GM18861 (cell line): ENCODE measurements at regions not wholly inside any gene's neighbourhood (a gene's known extent, or its start where the extent isn't known, plus 50 kb on each side); places are given as distances from the start of the nearest gene placed in this dataset.
A peak's percentile ranks its signal among the peaks of the same experiment; 100 is the strongest.

Source experiments
- ATAC-seq: cut with Tn5 transposase; IDR thresholded peaks from one replicate; pipeline ENCODE4 v1.9.1; 2021; ENCODE audit not compliant: unreplicated experiment

DNA sequence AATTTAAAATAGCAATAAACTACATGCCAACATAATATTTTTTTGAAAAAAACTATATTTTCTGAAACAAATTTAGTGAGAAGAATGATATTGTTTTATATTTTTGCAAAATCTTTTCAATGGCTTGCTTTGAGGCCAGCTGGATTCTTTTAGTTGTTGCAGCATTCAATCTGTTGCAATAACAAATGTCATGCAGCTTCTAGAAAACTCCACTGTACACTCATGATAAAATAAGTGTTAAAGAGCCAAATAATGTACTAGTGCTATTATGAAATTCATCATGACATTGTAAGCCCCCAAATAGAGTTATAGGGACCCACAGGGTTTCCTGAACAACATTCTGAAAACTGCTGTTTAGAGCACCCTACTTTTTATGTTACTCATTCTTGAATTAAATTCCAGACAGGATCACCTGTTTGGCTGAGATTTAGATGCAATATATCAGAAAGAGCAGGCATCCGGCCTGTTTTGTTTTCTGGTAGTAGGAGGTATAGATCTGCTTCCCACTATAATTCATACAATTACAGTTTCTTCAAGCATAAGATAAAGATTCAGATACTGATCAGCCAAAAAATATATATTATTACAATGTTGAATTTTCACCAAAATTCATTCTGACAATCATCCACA, 703.0 kb upstream of the ZNF385D start:
- no peak for ATAC-seq

DNA sequence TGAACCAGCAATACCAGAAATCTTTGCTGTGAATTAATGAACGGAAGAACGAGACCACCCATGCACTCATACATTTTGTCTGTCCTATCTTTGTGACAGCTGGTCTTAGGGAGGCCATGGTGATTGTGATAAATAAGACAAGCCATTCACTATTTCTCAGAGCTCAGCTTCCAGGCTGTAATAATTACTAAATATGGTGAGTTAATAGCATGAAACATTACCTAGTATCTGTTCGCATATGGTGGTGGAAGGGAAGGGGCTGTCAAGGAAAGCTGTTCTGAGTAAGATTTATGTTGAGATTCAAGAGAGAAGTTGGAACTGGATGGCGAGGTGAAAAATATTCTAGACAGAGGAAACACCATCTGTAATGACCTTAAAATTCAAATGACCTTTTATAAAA, 719.0 kb upstream of the ZNF385D start:
- no peak for ATAC-seq

DNA sequence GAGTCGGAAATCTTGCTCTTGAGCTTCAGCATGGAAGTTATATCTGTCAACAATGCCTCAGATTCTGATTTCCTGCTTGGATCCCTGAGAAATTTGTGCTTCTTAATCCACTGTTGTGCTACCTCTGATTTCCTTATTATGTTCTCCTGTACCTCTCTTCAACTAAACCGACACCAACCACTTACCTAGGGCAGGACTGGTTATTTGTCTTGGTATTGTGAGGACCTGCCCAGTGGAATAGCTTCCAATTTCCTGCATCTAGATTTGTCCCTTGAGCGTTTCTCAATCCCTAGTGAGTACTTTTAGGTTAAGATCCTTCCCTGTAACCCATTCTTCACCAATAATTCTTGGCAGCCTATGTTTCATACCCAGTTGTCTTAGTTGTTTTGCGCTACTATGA, 720.5 kb upstream of the ZNF385D start:
- ATAC-seq, result no peak

DNA sequence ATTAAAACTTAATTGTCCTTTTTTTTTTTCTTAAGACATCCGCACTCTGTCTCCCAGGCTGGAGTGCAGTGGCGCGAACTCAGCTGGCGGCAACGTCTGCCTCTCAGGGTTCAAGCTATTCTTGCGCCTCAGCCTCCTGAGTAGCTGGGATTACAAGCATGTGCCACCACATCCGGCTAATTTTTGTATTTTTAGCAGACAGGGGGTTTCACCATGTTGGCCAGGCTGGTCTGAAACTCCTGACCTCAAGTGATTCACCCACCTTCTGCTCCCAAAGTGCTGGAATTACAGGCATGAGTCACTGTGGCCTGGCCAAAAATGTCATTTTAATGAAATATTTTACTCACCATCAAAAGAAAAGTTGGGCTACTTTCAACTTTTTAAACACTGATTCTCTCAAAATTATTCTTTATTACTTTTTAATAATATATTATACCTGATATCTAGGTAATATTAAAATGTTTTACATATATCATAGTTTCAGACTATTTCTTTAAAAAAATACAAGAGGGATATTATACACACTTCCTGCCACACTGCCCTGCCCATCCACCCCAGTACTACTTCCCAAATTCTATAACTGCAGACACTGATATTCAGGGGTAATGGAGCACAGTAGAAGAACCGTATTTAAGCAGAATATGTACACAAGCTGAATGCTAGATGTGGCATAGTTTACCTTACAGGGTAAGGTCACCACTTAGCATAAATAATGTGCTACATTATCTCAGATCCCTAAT, 723.9 kb upstream of the ZNF385D start:
- no peak for ATAC-seq

DNA sequence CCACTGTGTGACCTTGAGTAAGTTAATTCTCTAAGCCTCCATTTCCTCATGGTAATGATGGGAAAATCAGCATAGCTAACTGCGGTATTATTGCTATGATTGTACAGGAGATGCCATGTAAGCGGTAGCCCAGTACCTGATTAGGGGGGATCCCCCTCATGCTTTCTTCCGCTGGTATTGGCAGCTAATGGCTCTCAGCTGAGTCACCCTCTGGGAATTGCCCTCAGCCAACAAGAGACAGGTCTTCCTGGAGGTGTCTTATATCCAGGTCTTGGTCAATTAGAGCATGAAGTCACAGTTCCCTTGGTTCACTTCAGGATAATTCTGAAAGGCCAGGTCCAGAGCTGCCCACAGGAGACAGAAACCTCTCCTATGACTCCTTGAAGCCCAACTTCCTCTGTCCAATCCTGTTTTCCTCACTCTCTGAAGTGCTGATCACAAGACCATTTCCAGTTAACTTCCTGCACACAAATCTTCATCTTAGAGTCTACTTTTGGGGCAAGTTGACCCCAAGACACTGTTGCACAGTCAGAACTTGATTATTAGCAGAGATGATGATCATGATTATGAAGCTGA, 724.7 kb upstream of the ZNF385D start:
- no peak for ATAC-seq

- ATAC-seq, result no peak
Measured at GRCh38 chr3:22476976-22477375, 726.0 kb upstream of the ZNF385D start.

DNA sequence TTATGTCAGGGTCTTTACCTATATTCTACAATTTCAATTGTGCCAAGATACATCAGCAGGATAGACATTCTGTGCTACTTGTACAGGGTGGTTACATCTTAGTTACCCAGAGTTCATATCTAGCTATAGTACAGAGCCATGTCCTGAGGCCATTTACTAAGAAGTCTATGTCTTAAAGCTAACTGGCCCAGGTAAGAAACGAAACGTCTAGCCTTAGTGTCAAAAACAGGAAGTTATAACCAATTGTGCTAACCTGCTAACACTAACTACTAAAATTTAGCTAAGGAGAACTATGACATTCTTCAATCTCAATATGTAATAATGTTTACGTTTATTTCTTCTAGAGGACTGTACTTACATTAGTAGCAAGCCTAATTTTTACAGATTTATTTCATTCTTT, 717.2 kb upstream of the UBE2E2 start:
- no peak for ATAC-seq

DNA sequence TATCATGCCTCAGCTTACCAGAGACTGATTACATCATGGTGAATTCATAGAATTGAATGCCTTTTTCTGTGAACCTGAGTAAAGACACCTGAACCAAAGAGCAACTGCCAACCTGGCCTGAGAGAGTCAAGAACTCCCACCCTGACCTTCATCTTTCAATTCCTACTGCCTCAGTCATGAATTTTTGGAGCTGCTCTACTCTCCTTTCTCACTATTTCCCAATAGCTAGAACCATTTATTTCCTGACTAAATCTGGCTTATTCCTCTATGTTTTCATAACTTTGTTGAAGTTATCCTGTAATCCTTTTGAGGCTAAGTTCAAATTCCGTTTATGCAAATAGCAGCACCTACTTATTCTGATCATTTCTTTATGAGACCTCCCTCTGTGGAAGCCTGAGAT, 712.4 kb upstream of the UBE2E2 start:
- no peak for ATAC-seq

GRCh38 chr3:22491344-22491743, 711.8 kb upstream of the UBE2E2 start:
- ATAC-seq, result no peak

- no peak for ATAC-seq
Measured at GRCh38 chr3:22492342-22492741, 710.8 kb upstream of the UBE2E2 start.

GRCh38 chr3:22495241-22495640, 707.9 kb upstream of the UBE2E2 start:
- no peak for ATAC-seq

GRCh38 chr3:22495791-22496190, 707.3 kb upstream of the UBE2E2 start:
- no peak for ATAC-seq

- no peak for ATAC-seq
Measured at GRCh38 chr3:22496641-22497040, 706.5 kb upstream of the UBE2E2 start.

- ATAC-seq, result no peak
Measured at GRCh38 chr3:22506871-22507270, 696.3 kb upstream of the UBE2E2 start.

DNA sequence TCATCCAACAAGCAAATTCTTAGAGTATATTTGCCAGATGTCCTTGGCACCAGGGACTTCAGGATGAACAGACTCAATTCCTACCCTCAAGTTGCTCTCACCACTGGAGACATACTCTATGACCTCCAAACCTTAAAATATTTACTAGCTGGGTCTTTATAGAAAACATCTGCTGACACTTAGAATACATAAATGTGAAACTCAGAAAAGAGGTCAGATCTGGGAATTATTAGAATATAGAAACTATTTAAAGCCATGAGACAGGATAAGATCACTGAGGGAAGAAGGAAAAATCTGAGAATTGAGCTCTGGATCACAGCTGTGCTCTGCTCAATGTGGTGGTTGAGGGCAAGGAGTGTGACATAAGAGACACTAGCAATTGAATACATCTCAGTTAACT, 695.4 kb upstream of the UBE2E2 start:
- no peak for ATAC-seq

- no peak for ATAC-seq
Measured at GRCh38 chr3:22523925-22524324, 679.2 kb upstream of the UBE2E2 start.

- no peak for ATAC-seq
Measured at GRCh38 chr3:22526266-22526837, 676.8 kb upstream of the UBE2E2 start.

GRCh38 chr3:22536541-22536940, 666.6 kb upstream of the UBE2E2 start:
- ATAC-seq, result no peak

- no peak for ATAC-seq
Measured at GRCh38 chr3:22537560-22537959, 665.6 kb upstream of the UBE2E2 start.

GRCh38 chr3:22542311-22542710, 660.8 kb upstream of the UBE2E2 start:
- ATAC-seq, result no peak

GRCh38 chr3:22555753-22556435, 647.2 kb upstream of the UBE2E2 start:
- ATAC-seq, result no peak

- peak; percentile 75 for ATAC-seq
Measured at GRCh38 chr3:22565393-22565792, 637.7 kb upstream of the UBE2E2 start.
